ENCODE measurements at regions not wholly inside any gene's neighbourhood (a gene's known extent, or its start where the extent isn't known, plus 50 kb on each side); places are given as distances from the start of the nearest gene placed in this dataset.

- no peak for ATAC-seq
Observed at GRCh38 chr2:41448221-41448620, 599.6 kb upstream of the PKDCC start.

DNA sequence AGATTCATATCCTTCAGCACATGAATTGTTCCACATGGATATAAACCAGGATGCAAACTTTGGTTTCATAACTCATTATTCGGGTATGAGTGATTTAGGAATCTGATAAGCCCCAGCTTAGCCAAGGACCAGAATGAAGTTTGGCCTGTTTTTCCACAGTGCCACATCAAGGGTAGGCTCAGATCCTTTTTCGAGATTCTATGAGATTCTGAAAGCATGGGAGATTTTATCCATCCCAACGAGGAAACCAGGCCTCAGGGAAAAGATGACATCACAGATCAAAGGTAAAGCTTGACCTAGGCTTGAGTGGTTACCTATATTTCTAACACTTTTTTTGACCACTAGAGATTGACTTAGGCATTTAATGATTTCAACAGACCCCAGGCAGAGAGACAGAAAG lies 590.8 kb upstream of the PKDCC start:
- no peak for ATAC-seq
- intact Hi-C loops (cut with DNase I): no loop called here
- no peak for DNase-seq (ENCODE audit: missing footprints)

More at GRCh38 chr2:41448221-41448620, 599.6 kb upstream of the PKDCC start:
- no peak for DNase-seq (ENCODE audit: missing footprints)
- intact Hi-C loops (cut with DNase I): no loop called here

- DNase-seq (ENCODE audit: missing footprints) (no peak), ATAC-seq (no peak)
- intact Hi-C loops (cut with DNase I): no loop called here
Observed at GRCh38 chr2:41460661-41461060, 587.2 kb upstream of the PKDCC start.

DNA sequence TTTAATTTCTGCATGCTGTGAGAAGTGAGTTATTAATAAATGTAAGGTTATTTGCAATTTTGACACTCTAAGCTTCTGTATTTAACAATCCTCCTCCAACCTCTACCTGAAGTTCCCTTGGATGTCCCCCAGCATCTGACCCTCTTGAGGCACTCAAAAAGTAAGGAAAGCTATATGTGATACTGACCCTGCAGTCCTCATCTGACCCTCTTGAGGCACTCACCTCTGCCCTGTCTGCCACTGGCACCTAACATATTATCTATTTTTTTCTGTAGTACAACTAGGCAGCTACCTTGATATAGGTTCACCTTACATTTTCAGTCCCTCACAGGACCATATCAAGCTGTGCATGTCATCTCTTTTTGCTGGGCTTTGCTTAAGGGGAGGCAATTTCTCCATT lies 583.4 kb upstream of the PKDCC start:
- DNase-seq (ENCODE audit: missing footprints): no peak
- intact Hi-C loops (cut with DNase I): no loop called here
- ATAC-seq: no peak

DNA sequence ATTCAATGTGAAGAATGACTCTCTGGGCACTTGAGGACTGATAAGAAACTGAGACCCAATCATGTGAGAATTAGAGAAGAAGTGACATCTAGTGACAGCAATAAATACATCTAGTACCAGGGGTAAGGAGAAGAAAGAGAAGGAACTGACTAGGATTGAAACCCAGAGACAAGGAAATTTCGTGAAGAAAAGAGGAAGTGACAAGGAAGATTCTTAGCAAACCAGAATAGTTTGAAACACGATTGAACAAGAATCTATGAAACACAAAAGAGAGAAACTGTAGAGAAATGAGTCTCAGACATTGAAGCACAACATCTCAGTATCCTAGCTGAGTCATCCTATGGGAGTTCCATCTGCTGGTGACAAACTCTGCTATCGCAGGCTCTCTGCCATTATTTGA lies 571.9 kb upstream of the PKDCC start:
- intact Hi-C loops (cut with DNase I): no loop called here
- no peak for ATAC-seq
- DNase-seq (ENCODE audit: missing footprints): no peak

GRCh38 chr2:41482659-41483058 lies 565.2 kb upstream of the PKDCC start:
- ATAC-seq (peak; percentile 64), DNase-seq (ENCODE audit: missing footprints) (no peak)
- intact Hi-C loops (cut with DNase I): loop anchor here (10.0 kb wide), 1 partner anchor 68 kb away; no protein-coding TSS in a partner anchor

- intact Hi-C loops (cut with DNase I): loop anchor here (10.0 kb wide), 1 partner anchor 68 kb away; no protein-coding TSS in a partner anchor
- DNase-seq (ENCODE audit: missing footprints) (no peak), ATAC-seq (no peak)
Observed at GRCh38 chr2:41483226-41483625, 564.6 kb upstream of the PKDCC start.

DNA sequence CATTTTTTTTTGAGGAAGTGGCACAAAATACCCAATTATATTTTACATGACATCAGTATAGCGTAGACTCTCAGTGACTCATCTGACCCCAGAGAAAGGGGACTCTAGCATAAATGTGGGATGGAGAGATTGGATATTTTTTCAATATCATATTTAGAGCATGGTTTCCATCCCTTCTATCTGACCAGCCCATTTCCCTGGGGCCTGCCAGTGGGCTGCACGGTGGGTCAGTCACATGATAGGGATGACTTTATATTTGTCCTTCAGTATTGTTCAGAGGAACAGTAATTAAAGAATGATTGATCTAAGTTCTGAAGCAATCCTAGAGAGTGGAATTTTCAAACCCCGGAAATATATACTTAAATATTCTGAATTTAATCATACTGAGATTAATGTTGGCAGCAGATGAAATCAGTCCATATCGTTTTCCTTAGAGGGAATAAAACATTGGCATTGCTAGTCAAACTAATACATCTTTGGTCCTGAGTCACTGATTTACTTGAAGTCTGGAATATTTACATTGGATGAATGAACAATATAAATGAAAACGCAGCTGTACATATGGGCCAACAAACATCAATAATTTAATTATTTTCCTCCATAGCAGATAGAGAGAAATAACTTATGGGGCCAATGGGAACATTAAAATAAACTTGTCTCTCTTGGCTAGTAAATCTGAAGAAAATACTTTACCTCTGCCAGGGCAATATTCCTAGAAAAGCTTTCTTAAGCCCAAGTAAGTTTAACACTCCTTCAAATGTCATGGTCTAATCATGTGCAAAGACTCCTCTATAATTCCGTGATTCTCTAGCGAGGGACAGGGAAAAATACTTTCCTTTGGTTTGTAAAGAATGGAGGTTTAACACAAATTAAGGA lies 563.6 kb upstream of the PKDCC start:
- intact Hi-C loops (cut with DNase I): loop anchor here (10.0 kb wide), 1 partner anchor 69 kb away; no protein-coding TSS in a partner anchor
- DNase-seq (ENCODE audit: missing footprints): no peak
- no peak for ATAC-seq

DNA sequence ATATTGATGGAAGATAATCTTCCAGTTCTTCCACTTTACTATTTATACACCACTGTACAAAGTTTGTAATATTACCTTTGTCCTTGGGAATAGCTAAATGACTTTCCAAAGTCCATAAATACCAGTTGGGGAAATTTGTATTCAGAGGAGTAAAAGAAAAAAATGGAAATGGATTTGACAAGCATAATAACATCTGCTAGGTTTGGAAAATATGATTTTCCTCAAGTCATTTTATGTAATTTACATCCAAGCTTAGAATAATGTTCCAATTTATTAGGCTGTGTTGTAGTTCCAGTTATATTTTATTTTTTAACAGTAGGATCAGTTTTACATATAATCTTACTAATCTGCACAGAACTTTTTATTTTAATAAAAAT lies 563.0 kb upstream of the PKDCC start:
- ATAC-seq (no peak), DNase-seq (ENCODE audit: missing footprints) (no peak)
- intact Hi-C loops (cut with DNase I): loop anchor here (10.0 kb wide), 1 partner anchor 70 kb away; no protein-coding TSS in a partner anchor

DNA sequence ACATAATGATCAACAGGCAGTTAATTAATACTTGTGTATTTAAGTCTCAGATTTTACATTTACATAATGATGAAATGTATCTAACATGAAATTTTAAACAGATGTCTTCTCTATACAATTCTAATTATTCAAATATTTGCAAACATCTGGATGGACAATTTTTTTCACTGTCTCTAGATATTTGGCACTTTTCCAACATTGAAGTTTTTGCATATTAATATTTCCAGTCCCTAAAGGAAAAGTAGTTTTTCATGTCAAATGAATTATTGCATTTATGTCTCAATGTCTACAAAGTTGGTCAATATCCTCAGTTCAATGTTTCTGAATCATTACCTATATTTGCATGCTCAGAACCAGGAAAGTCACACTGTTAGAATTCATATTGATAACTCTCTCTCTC lies 560.9 kb upstream of the PKDCC start:
- intact Hi-C loops (cut with DNase I): loop anchor here (10.0 kb wide), 1 partner anchor 72 kb away; no protein-coding TSS in a partner anchor
- no peak for DNase-seq (ENCODE audit: missing footprints)

DNA sequence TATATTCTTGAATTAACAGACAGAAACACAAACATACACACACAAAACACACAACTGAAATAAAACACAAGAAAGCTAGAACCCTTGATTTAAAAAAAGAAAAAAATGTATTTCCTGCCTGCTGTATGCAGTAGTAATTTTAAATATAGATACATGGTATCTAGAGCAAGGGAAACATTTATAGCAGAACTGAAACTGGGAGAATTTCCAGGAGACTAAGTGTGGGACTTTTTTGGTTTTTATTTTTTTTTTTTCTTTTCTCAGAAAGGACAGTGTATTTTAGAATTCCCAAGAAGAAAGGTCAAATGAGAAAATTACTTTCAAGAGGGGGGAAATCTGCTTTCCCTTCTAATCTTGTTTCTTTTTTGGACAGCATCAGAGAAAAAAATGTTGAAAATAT lies 558.9 kb upstream of the PKDCC start:
- DNase-seq (ENCODE audit: missing footprints) (no peak), ATAC-seq (no peak)
- intact Hi-C loops (cut with DNase I): loop anchor here (10.0 kb wide), 1 partner anchor 74 kb away; no protein-coding TSS in a partner anchor

More for the DNA sequence above, 560.9 kb upstream of the PKDCC start:
- no peak for ATAC-seq

DNA sequence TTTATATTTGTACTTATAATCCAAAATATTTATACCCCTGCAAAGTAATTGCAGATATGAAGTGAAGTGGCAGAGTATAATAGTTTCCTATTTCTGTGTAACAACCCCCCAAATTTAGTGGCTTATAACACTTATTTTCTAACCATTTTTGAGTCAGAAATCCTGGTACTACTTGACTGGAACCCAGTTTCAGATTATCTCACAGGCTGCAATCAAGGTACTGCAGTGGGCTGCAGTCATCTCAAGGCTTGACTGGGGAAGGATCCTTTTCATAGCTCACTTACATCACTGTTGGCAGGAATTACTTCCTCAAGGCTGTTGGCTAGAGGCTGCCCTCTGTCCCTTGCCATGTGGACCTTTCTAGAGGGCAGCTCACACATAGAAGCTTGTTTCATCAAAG lies 558.2 kb upstream of the PKDCC start:
- DNase-seq (ENCODE audit: missing footprints): no peak
- intact Hi-C loops (cut with DNase I): loop anchor here (10.0 kb wide), 1 partner anchor 75 kb away; no protein-coding TSS in a partner anchor
- no peak for ATAC-seq

DNA sequence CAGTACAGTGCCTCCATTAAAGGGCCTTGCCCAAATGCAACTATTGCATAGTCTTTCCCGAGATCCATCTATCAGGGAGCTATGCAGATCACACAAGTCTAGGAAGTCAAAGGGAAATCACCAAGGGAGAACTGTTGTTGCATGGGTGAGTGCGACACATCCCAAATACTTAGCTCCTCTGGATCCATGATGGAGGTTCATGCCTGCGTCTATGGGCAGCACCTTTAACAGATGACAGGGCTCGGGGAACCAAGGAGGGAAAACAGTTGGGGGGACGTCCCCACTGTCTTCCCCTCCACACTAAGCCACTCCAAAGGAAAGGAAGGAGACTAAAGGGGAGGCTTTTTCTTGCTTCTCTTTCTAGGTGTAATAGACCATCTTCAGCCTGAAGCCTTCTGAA lies 552.8 kb upstream of the PKDCC start:
- DNase-seq (ENCODE audit: missing footprints) (no peak), ATAC-seq (no peak)
- intact Hi-C loops (cut with DNase I): no loop called here

DNA sequence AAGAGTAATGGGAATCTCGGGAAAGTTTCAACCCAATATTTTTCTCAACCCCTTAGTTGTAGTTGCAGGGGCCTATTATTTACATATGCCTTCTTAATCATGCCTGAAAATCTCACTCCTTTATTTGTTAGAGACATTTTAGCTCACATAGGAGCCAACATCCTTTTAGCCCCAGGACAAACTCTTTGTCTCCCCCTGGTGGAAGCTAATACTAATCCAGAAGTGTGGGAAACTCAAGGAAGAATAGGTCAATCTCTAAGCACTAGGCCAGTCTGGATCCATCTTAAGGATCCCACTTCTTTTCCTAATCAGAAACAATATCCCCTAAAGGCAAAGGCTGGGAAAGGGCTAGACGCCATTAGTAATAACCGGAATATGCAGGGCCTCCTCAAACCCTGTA lies 550.9 kb upstream of the PKDCC start:
- intact Hi-C loops (cut with DNase I): no loop called here
- ATAC-seq (no peak), DNase-seq (ENCODE audit: missing footprints) (no peak)

DNA sequence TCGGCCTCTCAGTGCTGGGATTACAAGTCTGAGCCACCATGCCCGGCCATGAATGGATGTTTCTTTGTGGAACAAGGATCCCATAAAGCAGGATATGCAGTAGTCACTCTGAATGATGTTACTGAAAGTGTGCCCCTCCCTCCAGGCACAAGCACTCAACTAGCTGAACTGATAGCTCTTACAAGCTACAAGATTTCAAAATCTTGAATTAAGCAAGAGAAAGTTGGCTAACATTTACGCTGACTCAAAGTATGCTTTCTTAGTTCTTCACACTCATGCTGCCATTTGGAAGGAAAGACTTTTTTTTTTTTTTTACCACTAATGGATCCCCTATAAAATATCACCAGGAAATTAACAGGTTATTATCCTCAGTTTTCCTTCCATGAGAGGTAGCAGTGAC lies 549.0 kb upstream of the PKDCC start:
- DNase-seq (ENCODE audit: missing footprints) (no peak), ATAC-seq (no peak)
- intact Hi-C loops (cut with DNase I): no loop called here

- intact Hi-C loops (cut with DNase I): no loop called here
- DNase-seq (ENCODE audit: missing footprints): no peak
- ATAC-seq: no peak
Observed at GRCh38 chr2:41500895-41501294, 546.9 kb upstream of the PKDCC start.

- no peak for ATAC-seq
Observed at GRCh38 chr2:41502752-41503151, 545.1 kb upstream of the PKDCC start.

DNA sequence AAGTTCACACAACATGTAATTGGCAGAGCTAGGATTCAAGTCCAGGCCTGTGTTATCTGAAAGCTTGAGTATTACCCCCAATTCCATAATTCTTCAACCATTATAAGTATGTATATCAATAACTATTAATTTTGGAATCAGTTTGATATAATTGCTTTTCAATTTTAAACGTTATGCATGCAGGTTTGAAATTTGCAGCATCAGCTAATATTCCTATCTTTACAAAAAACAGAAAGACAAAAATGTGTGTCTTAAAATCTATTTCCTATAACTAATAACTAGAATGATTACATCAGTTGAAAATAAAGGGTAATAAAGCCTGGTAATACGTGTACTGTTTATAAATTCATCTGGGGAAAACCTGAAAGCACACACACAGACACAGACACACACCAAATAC lies 543.3 kb upstream of the PKDCC start:
- intact Hi-C loops (cut with DNase I): no loop called here
- no peak for DNase-seq (ENCODE audit: missing footprints)
- no peak for ATAC-seq

More at GRCh38 chr2:41502752-41503151, 545.1 kb upstream of the PKDCC start:
- DNase-seq (ENCODE audit: missing footprints): no peak
- intact Hi-C loops (cut with DNase I): no loop called here

GRCh38 chr2:41510108-41510507 lies 537.7 kb upstream of the PKDCC start:
- no peak for DNase-seq (ENCODE audit: missing footprints)
- intact Hi-C loops (cut with DNase I): no loop called here
- no peak for ATAC-seq

DNA sequence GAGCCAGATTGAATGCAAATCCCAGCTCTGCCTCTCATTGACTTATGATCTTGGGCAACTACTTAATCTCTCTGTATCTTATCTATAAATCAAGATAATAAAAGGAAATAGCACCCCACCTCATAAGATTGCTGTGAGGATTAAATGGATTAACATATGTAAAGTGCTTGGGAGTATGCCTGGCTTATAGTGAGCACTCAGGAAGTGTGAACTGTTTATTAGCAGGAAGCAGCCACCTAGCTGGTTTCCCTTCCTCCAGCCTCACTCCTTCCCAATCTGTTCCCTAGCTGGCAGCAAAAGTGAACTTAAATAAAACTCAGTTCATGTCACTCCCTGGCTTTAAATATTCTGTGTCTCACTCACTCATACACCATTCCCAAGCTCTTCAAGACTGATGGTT lies 526.6 kb upstream of the PKDCC start:
- ATAC-seq (no peak), DNase-seq (ENCODE audit: missing footprints) (no peak)

More for the DNA sequence above, 526.6 kb upstream of the PKDCC start:
- intact Hi-C loops (cut with DNase I): no loop called here

Measured in Right ventricle myocardium inferior (tissue), 1 donor.